ENCODE measurements at regions not wholly inside any gene's neighbourhood (a gene's known extent, or its start where the extent isn't known, plus 50 kb on each side); places are given as distances from the start of the nearest gene placed in this dataset.

DNA sequence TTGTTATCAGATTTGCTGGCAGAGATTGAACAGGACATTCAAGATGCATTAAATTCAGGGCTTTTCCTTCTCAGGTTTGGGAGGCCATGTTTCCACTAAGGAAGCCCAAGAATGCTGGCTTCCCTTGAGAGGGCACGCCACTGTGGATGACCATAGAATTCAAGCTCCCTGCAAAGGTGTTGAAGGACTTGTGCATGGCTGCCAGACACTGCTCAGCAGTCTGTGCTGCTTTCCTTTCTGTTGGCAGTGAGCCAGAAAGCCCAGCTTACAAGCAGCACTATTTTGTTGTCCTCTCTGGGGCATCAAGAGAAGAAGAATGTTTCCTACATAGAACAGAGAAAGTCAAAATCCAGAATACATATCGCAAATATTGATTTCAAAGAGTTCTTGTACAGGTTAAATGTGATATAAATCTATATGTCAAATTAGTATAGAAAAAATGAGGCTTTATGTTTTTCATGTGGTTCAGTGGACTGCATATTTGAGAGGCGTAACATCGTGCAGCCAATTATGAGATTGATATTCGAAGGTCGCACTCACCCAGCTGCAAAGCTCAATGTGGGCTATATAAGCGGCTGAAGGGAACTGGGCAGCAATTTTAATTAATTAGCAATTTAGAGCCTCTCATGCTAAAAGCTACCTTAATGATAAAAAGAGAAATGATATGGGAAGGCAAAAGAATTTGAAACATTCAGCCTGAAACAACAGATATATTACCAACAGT, 103.1 kb upstream of the ISL1 start:
- no peak for DNase-seq

DNA sequence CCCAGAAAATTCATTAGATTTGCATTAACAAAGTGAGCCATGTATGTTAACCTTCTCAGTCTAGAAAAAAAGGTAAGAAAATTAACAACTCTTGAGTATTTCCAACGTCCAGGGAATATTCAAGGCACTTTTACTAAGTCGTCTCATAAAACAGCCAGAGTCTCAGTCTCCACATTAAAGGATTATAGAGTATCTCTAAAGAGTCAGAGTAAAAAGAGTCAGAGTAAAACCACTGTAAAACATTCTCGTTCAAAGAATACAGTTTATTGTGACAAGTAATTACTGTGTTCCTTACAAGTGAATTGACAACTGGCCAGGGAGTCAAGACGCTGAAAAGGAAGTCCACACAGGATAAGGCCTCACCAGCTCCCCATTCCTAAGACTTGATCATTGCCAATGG, 97.2 kb upstream of the ISL1 start:
- DNase-seq, result no peak

DNA sequence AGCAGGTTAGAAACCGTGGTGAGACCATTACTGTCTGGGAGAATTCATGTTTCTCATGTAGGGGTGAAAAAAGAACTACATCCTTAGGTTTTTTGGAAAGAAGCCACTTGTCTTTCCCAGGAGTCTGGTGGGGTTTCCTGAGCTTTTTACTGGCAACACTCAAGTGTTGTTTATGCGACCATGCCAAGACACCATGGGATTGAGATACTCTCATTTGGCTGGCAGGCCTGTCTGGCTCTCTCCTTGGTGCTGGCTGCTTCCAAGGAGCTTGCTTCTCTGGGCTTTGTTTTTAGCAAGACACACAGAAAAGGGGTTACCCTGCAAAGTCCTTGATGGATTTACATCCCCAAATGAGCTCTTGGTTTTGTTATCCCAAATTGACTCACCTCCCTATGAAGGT, 80.9 kb upstream of the ISL1 start:
- DNase-seq, result no peak

GRCh38 chr5:51326844-51327243, 56.4 kb upstream of the ISL1 start:
- DNase-seq, result no peak
